Stimulated activated CD4-positive, alpha-beta T cell treated with anti-CD3 and anti-CD28 coated beads, Interleukin-12 subunit alpha, Interleukin-12 subunit beta, amount 100 ng/mL, for 4 hours (primary cell): ENCODE measurements at regions not wholly inside any gene's neighbourhood (a gene's known extent, or its start where the extent isn't known, plus 50 kb on each side); places are given as distances from the start of the nearest gene placed in this dataset.
"Not testable (repeated sequence)": the region's sequence is repeated elsewhere in the genome, so short reads cannot be mapped to it uniquely, and the experiment has no call there.

ENCODE experiments used
- DNase-seq: peaks from one replicate; pipeline ENCODE4 v3.0.0-alpha.2; 2020

DNA sequence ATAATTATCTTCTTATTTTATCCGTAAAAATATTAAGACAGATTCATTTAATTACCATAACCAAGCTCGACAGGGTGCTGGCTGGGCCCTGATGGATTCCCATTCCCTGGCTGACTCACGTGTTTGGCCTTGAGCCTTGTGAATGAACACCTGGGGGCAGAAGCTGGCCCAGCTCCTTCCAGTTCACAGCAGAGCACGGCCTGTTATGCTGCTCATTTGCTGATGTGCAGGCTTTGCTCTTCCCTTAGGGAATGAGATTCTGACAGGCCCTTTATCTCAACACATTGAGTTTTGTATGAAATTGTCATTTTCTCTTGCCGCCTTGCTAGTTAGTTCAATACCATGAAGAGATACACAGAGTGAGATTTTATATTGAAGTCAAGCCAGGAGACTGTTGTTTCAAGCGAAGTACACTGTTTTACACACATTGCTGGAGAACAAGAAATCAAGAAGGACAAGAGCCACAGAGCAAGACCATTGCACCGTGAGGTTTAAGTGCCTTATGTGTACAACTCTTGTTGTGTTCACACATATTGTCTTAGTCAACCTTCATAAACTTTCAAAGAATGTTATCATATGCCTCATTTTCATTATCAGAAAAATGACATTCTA lies 1583.3 kb downstream of the STIM2 start:
- DNase-seq: no peak

DNA sequence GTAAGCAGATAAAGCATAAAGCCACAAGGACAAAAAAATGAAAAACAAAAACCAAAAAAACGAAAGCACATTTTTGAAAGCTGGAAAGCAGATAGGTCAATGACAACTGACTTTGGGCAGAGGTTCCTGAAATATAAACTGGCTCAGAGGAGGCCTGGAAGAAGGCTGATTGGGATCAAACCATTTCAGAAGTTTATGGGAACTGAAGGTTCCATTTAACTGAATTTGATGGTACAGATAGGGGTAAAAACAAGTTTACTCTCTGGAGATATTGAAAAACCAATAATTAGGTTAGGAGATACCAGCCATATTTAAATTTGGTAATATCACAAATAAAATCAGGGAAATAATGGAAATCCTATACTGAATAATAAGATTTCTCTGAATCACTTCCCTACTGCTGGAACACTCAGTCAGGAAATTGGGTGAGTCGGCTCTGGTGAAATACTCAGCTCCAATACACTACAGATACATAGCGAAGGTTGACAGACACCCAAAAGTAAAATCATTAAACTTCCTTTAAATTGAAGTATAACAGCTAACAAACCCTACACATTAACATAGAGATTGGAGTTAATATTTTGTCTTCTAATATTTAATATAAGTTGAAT lies 1584.3 kb downstream of the STIM2 start:
- DNase-seq: no peak

DNA sequence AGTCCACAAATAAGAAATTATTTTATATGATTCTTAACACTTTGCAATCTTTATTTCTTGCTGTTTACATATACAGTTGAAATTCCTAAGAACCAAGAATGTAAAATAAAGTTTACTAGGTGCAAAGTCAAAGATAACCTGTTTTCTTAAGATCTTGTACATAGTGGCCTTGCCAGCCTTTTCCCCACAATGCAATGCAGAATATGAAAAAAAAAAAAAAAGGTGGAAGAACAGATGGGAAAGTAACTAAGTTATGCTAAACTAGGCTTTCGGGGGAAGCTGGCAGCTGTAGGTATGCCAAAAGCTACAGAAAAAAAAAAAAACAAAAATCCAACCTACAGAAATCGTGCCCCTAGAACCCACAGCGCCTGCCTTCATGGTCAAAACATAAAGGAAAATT lies 1588.4 kb downstream of the STIM2 start:
- DNase-seq: no peak

DNA sequence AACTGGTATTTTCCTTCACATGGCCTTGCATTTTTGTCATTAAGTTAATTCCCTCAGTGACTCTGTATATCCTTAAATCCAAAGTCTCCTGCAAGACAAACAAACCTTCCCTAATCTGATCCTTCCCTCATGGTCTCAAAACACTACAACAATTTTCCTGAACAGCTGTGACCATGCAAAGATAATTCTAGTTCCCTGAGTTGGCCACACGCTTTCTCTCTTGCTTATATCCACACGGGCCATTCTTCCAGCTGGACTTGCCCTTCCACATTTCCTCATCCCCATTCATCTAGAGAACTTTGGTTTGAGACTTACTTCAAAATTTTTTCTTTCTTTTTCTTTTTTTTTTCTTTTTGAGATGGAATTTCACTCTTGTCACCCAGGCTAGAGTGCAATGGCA lies 1590.7 kb downstream of the STIM2 start:
- DNase-seq: no peak

DNA sequence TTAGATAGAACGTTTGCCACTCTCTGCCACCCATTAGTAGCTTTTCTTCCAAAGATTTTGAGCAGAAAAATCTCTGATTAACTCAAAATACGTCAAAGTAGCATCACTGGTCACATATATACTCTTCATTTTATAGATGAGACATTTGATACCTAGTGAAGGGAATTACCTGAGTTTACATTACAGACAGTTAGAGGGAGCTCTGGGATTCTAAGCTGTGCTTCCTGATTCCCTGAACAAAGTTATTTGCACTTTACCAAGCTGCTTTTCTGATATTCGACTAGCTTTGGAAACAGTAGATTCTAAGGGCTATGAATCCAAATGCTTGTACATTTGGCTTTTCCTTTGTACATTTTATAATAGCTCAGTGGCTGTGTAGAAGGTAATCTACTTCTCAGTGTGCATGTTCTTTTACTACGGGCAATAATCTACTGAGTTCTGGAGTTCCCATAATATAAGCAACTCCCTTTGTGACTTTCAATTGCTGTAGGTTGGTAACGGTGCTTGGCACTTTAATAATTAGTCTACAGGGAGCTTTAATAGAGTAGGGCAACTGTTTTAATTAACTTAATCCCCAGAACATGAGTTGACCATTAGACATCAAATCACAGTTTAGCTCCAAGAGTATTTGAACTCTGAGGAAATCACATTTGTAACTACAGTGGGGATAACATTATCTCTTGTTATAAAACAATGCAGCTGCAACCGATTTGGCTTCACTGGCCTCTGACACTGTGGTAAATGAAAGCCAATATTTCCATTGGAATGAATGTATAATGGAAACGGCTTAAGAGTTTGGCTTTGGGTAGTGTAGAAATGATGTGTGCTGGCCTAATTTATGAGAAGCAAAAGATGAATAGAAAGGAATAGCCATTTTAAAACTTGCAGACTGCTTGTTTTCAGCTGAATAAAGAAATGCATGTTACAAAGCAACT lies 1602.4 kb downstream of the STIM2 start:
- DNase-seq: no peak

DNA sequence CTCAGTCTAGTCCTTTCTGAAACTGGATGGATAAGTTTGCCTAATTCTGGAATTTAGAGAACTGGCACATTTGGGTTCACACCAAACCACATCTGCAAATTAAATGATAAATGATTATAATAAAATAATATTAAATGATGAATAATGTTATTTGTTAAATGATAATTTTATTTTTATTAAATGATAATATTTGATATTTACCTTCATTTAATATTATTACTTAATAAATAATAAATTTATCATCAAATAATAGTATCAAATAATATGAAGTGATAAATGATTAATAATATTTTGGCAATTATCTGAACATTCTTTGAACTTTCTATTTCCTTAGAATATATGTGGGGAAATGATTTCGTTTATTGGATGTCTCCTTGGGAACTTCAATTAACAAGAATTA lies 1604.2 kb downstream of the STIM2 start:
- no peak for DNase-seq

DNA sequence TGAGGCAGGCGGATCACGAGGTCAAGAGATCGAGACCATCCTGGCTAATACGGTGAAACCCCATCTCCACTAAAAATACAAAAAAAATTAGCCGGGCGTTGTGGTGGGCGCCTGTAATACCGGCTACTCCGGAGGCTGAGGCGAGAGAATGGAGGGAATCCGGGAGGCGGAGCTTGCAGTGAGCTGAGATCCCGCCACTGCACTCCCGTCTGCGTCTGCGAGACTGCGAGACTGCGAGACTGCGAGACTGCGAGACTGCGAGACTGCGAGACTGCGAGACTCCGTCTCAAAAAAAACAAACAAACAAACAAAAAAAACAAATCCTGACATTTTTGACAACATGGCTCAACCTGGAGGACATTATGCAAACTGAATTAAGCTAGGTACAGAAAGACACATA lies 1606.2 kb downstream of the STIM2 start:
- not testable (repeated sequence) for DNase-seq

DNA sequence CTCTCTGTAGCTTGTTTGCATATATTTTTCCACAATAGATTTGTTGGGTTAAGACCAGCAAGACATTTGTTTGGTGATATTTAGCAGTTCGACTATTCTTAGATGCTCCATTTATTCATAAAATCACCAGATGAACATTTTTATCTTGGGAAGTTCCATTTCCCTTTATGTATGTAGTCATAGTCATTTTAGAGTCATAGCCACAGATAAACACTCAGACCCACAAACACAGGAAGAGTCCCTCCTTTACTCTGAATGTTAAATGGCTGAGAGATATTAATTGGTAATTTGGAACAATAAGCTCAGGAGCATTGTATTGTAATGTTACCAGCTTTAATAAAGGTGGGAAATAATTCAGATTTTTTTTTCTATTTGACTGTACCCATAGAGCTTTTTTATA lies 1608.7 kb downstream of the STIM2 start:
- DNase-seq: no peak

DNA sequence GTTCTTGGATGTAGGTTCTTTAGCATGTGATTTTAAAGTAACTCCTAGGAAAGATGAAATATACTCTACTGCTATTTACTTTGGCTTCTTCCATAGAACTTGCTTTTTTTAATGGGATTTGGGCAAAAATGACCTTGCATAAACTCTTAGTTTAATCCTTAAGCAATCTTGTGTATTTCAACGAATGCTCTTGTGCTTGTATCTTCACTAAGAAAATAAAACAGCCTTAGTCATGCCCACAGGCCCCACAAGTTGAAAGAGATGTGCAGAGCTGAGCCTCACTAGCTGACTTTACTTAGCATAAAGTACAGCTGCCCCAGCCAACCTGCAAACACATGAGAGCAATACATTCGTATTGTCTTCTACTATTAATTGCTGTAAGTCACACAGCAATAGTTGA lies 1609.2 kb downstream of the STIM2 start:
- no peak for DNase-seq

DNA sequence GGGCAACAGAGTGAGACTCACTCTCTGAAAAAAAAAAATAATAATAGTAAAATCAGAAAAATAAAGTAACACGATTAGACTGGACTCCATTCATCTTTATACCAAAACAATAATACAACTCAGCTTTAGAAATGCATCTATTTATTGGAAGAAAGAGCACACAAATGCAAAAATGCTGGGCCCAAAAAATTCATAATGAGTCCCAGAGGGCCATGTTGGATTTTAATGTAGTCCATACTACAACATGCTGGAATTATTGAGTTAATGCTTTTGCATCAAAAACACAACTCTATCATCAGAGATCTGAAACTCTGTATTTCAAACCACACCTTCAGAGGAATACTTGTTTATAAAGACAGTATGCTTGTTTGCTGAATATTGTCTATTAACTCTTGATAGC lies 1614.7 kb downstream of the STIM2 start:
- no peak for DNase-seq

DNA sequence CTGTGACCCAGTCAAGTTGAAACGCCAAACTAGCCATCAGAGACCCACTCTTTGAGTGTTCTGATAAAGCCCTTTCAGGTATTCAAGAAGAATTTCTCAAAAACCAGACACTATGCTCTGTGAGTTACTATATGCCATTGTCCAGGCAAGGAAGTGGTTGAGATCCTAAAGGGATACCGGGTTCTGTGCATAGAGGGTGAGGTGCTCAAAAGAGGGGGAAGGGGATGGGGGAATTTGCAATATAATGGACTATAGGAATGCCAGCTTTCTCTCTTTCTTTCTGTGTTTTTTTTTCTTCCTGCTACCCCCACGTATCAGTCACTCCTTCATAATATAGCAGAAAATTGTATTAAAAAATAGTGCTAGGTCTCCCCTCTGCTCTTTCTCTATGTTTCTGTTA lies 1619.0 kb downstream of the STIM2 start:
- DNase-seq: no peak

DNA sequence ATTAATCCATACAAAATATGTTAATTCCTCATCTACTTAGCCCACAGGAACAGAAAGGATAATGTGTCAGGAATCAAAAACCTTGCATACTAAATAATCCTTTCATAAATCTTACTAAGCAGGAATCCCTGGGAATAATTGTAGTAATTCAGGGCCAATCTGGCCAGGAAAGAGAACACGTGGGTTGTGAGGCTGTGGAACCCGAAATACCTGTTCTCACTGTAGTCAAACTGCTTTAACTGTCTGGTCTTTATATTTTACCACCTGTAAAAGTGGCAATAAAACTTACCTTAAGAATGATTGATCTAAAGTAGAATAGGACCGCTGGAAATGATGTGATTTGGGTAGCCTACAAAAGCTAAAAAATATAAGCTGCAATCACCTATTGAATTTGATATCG lies 1620.9 kb downstream of the STIM2 start:
- DNase-seq: no peak

DNA sequence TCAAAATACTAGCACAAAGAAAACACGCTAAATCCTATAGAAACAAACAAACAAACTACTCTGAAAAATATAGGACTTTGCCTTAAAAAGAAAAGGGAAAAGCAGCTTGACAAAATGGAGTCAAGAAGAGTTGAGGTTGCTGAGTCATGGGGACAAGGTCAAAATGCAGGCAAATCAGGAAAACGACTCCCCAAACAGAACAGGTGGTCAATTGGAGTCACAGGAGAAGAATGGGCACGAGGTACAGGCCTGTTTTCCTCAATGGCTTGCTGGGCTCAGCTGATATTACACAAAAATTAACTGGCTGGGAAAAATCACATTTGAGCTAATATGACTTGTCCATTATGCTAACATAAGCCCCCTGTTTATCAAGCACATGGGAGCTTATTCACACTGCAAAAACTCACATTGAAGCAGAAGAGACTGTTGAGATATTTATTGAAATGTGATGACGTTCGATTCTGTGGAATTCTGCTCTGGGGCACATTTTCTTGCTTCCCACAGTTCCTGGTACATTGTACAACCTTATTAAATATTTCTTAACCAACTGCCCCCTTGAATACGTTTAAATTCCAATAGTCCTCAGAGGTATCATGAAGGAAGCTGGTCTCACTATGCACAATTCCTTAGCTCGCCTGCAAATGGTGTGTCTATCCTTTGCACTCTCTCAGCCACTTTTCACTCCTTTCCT lies 1622.1 kb downstream of the STIM2 start:
- DNase-seq: no peak

DNA sequence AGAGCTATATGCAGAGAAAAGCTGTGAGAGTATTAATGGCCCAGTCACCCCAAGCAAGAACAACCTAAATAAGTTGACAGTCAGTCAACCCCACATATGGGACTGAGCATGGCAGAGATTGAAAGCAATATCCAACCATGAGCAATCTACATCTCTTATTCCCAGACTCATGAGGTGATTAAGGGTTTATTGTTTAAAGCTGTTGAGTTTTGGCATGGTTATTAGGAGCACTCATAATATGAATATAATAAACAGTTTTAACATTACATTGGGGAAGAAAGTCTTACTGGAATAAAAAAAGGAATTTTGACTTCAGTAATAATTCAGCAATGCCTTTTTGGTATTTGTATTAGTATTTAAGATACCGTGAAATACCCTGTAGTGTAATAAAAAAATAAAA lies 1627.4 kb downstream of the STIM2 start:
- no peak for DNase-seq

DNA sequence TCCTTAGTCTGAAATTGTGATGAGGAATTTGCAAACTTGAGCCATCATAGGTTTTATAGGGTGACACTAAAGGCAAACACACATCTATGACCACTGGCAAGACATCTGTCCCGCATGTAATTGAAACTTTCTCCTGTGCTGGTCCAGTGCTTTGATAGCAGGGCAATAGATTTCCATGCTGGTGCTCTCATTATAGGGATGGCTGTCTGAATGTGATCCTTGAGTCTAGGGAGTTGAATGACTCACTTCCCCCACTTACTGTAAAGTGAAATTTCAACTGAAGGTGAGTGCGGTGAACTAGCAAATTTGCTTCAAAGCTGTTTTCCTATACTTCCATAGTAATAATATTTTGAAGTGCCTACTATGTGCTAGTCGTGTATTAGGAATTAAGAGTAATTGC lies 1630.0 kb downstream of the STIM2 start:
- no peak for DNase-seq

DNA sequence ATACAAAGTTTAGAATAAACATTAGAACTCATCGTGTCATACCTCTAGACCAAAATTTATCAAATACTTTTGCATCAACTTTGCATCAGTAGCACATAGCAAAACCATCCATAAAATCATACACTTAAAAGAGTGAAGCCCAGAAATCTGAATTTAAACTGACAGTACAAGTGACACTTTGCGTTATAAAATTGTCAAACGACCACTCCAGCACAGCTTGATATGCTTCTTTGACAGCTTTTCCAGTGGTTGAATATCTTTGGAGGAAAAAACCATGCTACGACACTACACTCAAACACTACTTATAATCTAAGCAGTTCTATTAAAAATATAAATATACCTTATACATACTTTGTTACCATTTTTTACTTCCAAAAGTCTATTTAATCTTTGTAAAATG lies 1644.4 kb downstream of the STIM2 start:
- no peak for DNase-seq

DNA sequence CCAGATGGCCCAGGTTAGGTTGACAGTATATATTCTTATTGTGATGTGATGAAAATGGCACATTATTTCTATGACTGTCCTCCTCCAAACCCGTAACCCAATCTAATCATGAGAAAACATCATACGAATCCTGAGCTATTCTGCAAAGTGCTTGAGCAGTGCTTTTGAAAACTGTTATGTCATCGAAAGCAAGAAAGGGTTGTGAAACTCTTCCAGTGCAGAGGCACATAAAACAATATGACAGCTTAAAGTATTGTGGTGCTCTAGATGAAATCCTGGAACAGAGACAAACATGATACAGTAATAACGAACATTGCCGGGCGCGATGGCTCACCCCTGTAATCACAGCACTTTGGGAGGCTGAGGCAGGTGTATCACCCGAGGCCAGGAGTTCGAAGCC lies 1648.0 kb downstream of the STIM2 start:
- DNase-seq: no peak

DNA sequence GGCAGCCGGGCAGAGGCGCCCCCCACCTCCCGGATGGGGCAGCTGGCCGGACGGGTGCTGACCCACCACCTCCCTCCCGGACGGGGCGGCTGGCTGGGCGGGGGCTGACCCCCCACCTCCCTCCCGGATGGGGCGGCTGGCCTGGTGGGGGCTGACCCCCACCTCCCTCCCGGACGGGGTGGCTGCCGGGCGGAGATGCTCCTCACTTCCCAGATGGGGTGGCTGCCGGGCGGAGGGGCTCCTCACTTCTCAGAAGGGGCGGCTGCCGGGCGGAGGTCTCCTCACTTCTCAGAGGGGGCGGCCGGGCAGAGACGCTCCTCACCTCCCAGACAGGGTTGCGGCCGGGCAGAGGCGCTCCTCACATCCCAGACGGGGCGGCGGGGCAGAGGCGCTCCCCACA lies 1654.1 kb downstream of the STIM2 start:
- DNase-seq: not testable (repeated sequence)

DNA sequence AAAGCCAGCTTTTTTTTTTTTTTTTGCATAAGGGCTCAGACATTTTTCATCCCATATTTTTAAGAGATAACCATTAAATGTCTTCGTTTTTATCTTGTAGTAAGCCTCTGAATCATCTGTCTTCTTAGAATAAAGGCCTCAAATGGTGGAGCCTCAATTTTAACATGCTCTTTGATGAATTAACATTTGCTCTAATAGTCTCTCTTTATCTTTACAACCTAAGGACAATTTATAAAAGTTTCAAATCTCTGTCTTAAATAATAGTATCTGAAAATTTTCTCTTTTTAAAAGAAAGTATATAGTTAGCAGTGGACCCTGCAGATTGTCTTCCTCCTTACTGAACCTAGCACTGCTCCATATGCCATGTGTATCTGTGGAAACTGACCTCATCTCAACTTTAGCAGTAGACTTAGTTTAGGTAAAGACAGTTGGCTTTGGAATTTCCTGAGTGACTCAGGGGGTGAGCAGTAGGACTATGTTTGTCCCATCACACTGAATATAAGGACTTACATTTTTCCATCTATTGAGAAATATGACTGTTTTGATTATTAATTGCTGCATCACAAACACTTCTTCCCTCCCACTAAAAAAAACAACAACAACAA lies 1658.0 kb downstream of the STIM2 start:
- no peak for DNase-seq

DNA sequence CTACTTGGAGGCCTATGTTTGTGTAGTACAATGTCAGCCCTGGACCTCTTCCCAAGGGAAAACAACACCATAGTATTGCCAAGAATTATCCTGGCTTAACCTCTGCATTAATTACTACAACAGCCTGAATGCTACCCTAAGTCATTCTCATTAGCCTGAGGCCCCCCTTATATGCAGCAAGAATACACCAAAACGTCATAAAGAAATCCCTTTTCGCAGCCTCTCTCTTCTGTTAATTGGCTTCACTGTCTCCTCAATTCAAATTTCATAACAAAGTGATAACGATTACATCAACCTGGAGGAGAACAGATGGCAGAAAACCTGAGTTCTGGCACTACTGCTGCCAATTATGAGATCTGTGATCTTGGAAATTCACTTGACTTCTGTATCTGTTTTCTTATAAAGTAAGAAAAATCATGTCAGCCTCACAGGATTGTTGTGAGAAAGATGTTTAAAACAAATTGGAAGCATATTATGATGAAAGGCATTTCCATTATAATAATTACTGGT lies 1663.1 kb downstream of the STIM2 start:
- no peak for DNase-seq

DNA sequence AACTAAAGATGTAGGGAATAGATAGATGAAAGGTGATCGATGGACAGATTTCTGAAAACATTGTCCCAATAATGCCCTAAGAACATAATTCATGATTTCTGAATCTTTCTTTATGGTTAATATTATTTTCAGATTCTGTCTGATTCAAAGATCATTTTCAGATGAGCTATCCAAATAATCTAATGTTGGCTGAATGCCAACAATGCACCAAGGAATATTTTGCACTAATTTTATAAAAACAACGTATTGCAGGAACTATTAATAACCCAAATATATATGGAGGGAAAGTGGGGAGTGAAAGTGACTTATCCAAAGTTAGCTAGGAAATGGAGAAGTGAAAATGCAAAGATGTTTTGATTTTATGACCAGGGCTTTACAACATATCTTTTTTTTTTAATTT lies 1675.5 kb downstream of the STIM2 start:
- no peak for DNase-seq

DNA sequence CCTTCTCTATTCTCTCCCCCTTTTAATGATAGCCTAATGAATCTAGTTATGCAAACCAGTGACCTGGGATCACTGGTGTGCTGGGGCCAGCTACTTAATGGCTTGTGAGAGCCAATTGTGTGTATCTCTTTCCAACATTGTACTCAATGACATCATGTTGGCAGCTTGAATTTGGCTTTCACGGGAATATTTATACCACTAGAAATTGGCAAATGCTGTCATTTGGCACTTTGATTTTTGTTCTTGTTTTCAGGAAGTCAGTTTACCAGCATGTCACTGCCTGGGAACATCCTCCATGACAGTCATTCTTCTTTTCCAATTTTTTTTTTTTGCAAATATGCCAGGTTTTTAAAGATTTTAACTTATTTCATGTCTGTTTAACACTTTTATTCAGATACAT lies 1685.3 kb downstream of the STIM2 start:
- no peak for DNase-seq

DNA sequence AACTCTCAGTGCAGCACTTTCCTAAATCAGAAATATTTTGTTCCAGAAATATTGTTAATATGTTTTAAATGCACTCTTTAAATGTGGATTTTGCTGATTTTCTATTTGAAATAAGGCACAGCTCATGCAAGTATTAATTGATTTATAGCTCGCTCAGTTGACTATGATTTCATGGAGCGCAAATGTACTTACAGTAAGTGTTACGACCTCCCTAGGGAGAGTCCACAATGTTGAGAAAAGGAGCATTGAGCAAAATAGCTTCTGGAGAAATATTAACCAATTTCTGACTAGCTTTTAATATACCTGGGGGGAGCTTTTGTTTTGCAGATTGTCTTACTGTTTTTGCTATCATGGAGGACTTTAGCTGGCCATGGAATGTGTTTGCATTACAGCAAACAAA lies 1687.5 kb downstream of the STIM2 start:
- DNase-seq: no peak
